PFSK-1 (cell line): ENCODE measurements at regions not wholly inside any gene's neighbourhood (a gene's known extent, or its start where the extent isn't known, plus 50 kb on each side); places are given as distances from the start of the nearest gene placed in this dataset.

ENCODE experiments used
- FOXP2 ChIP-seq: optimal IDR thresholded peaks from 2 replicates; pipeline ENCODE3; 2011; ENCODE audit warnings: borderline replicate concordance, control low read depth, inconsistent platforms; ENCODE audit not compliant: insufficient read depth; ENCODE audit errors: extremely low read length, extremely low read depth
- POLR2AphosphoS5 ChIP-seq: IDR thresholded peaks from 2 replicates; pipeline ENCODE4 v1.6.1; 2012; ENCODE audit warnings: low read depth, mild to moderate bottlenecking, control low read depth, low read length, moderate library complexity
- REST ChIP-seq, 2 experiments: IDR thresholded peaks; 2 replicates each; pipeline versions ENCODE4 v1.6.1 to v1.8.0; 2011 to 2012; ENCODE audit warnings: low read depth in 2 of 2, low read length in 2 of 2, control low read depth in 1 of 2, inconsistent platforms in 1 of 2, mild to moderate bottlenecking in 1 of 2, moderate library complexity in 1 of 2; ENCODE audit not compliant: insufficient read depth in 1 of 2
- TAF1 ChIP-seq: IDR thresholded peaks from 2 replicates; pipeline ENCODE4 v1.6.1; 2012; ENCODE audit warnings: low read length, control low read depth, borderline replicate concordance; ENCODE audit not compliant: insufficient read depth

- no peak for TF ChIP-seq REST (IDR thresholded peaks at IDR 0.05; ENCODE audit: insufficient read depth in 1 of 2, low read depth in 2 of 2, low read length in 2 of 2)
- no peak for TF ChIP-seq POLR2AphosphoS5
- no peak for TF ChIP-seq FOXP2
- no peak for TF ChIP-seq TAF1
Measured at GRCh38 chr11:127217452-127218274, 217.1 kb upstream of the KIRREL3 start.
